ENCODE measurements at regions not wholly inside any gene's neighbourhood (a gene's known extent, or its start where the extent isn't known, plus 50 kb on each side); places are given as distances from the start of the nearest gene placed in this dataset.

- DNase-seq, result no peak
- Histone ChIP-seq H3K36me3 (ENCODE audit: control insufficient read depth in 2 of 3, insufficient read depth in 3 of 3, low read length in 3 of 3) (no peaks in the 10 kb centered on the region), H3K4me1 (ENCODE audit: control insufficient read depth in 2 of 2, insufficient read depth in 2 of 2, low read length in 2 of 2) (no peaks in the 10 kb centered on the region), H3K27ac (ENCODE audit: low read depth, low read length) (no peak overlapping the region), H3K27me3 (ENCODE audit: control insufficient read depth in 2 of 2, insufficient read depth in 2 of 2, low read length in 2 of 2) (no peaks in the 10 kb centered on the region), H3K4me3 (ENCODE audit: low read length) (no peak overlapping the region), H3K9me3 (ENCODE audit: control insufficient read depth in 2 of 3, low read length in 3 of 3) (no peaks in the 10 kb centered on the region)
- POLR2A ChIA-PET, result no interaction called here
- H3K9me3 Mint-ChIP-seq, result peaks cover 0 to 3% (median 0%) of the 10 kb centered on the region in 11 donors
- no peak overlapping the region for H3K27ac Mint-ChIP-seq
- H3K27me3 Mint-ChIP-seq, result no peaks in the 10 kb centered on the region
- H3K36me3 Mint-ChIP-seq, result no peaks in the 10 kb centered on the region
- H3K4me3 Mint-ChIP-seq, result no peak overlapping the region
- CTCF ChIA-PET, result no interaction called here
- intact Hi-C loops (cut with micrococcal nuclease), result no loop called here
- no peak for ATAC-seq
- no peaks in the 10 kb centered on the region for H3K4me1 Mint-ChIP-seq
Observed at GRCh38 chr13:104408733-104409132, 1342.5 kb upstream of the SLC10A2 start.

- Mint-ChIP-seq H3K9me3 (peaks cover 0 to 7% (median 2%) of the 10 kb centered on the region in 11 donors), H3K27ac (no peak overlapping the region), H3K27me3 (no peaks in the 10 kb centered on the region), H3K4me1 (no peaks in the 10 kb centered on the region), H3K36me3 (no peaks in the 10 kb centered on the region), H3K4me3 (no peak overlapping the region)
- Histone ChIP-seq H3K4me3 (ENCODE audit: low read length) (no peak overlapping the region), H3K36me3 (ENCODE audit: control insufficient read depth in 2 of 3, insufficient read depth in 3 of 3, low read length in 3 of 3) (no peaks in the 10 kb centered on the region), H3K27me3 (ENCODE audit: control insufficient read depth in 2 of 2, insufficient read depth in 2 of 2, low read length in 2 of 2) (no peaks in the 10 kb centered on the region), H3K27ac (ENCODE audit: low read depth, low read length) (no peak overlapping the region), H3K9me3 (ENCODE audit: control insufficient read depth in 2 of 3, low read length in 3 of 3) (no peaks in the 10 kb centered on the region), H3K4me1 (ENCODE audit: control insufficient read depth in 2 of 2, insufficient read depth in 2 of 2, low read length in 2 of 2) (no peaks in the 10 kb centered on the region)
- ChIA-PET CTCF (no interaction called here), POLR2A (no interaction called here)
- DNase-seq, result no peak
- intact Hi-C loops (cut with micrococcal nuclease), result no loop called here
- no peak for ATAC-seq
Observed at GRCh38 chr13:104404325-104404724, 1338.1 kb upstream of the SLC10A2 start.

GRCh38 chr13:104389691-104390090 lies 1323.5 kb upstream of the SLC10A2 start:
- intact Hi-C loops (cut with micrococcal nuclease), result no loop called here
- CTCF ChIA-PET, result no interaction called here
- no peaks in the 10 kb centered on the region for H3K36me3 ChIP-seq (ENCODE audit: control insufficient read depth in 2 of 3, insufficient read depth in 3 of 3, low read length in 3 of 3)
- POLR2A ChIA-PET, result no interaction called here
- no peak for DNase-seq
- H3K4me1 ChIP-seq (ENCODE audit: control insufficient read depth in 2 of 2, insufficient read depth in 2 of 2, low read length in 2 of 2), result no peaks in the 10 kb centered on the region
- H3K9me3 ChIP-seq (ENCODE audit: control insufficient read depth in 2 of 3, low read length in 3 of 3), result no peaks in the 10 kb centered on the region
- ATAC-seq, result no peak
- peaks cover 0 to 22% (median 7%) of the 10 kb centered on the region in 11 donors for H3K9me3 Mint-ChIP-seq
- H3K27me3 Mint-ChIP-seq, result no peaks in the 10 kb centered on the region
- no peaks in the 10 kb centered on the region for H3K4me1 Mint-ChIP-seq
- no peak overlapping the region for H3K4me3 Mint-ChIP-seq
- H3K27me3 ChIP-seq (ENCODE audit: control insufficient read depth in 2 of 2, insufficient read depth in 2 of 2, low read length in 2 of 2), result no peaks in the 10 kb centered on the region
- H3K4me3 ChIP-seq (ENCODE audit: low read length), result no peak overlapping the region
- no peak overlapping the region for H3K27ac Mint-ChIP-seq
- no peaks in the 10 kb centered on the region for H3K36me3 Mint-ChIP-seq
- no peak overlapping the region for H3K27ac ChIP-seq (ENCODE audit: low read depth, low read length)

- no peaks in the 10 kb centered on the region for H3K27me3 ChIP-seq (ENCODE audit: control insufficient read depth in 2 of 2, insufficient read depth in 2 of 2, low read length in 2 of 2)
- no peak overlapping the region for H3K27ac ChIP-seq (ENCODE audit: low read depth, low read length)
- Mint-ChIP-seq H3K27me3 (no peaks in the 10 kb centered on the region), H3K4me1 (no peaks in the 10 kb centered on the region), H3K4me3 (no peak overlapping the region), H3K36me3 (no peaks in the 10 kb centered on the region), H3K9me3 (peaks cover 0 to 19% (median 5%) of the 10 kb centered on the region in 11 donors), H3K27ac (no peak overlapping the region)
- no peaks in the 10 kb centered on the region for H3K4me1 ChIP-seq (ENCODE audit: control insufficient read depth in 2 of 2, insufficient read depth in 2 of 2, low read length in 2 of 2)
- DNase-seq (no peak), ATAC-seq (no peak)
- no peaks in the 10 kb centered on the region for H3K36me3 ChIP-seq (ENCODE audit: control insufficient read depth in 2 of 3, insufficient read depth in 3 of 3, low read length in 3 of 3)
- H3K9me3 ChIP-seq (ENCODE audit: control insufficient read depth in 2 of 3, low read length in 3 of 3), result no peaks in the 10 kb centered on the region
- POLR2A ChIA-PET, result no interaction called here
- CTCF ChIA-PET, result no interaction called here
- no peak overlapping the region for H3K4me3 ChIP-seq (ENCODE audit: low read length)
- intact Hi-C loops (cut with micrococcal nuclease), result no loop called here
Observed at GRCh38 chr13:104387510-104387909, 1321.3 kb upstream of the SLC10A2 start.

- intact Hi-C loops (cut with micrococcal nuclease), result no loop called here
- no peaks in the 10 kb centered on the region for H3K27me3 Mint-ChIP-seq
- H3K4me1 Mint-ChIP-seq, result no peaks in the 10 kb centered on the region
- Histone ChIP-seq H3K27ac (ENCODE audit: low read depth, low read length) (no peak overlapping the region), H3K9me3 (ENCODE audit: control insufficient read depth in 2 of 3, low read length in 3 of 3) (no peaks in the 10 kb centered on the region), H3K27me3 (ENCODE audit: control insufficient read depth in 2 of 2, insufficient read depth in 2 of 2, low read length in 2 of 2) (no peaks in the 10 kb centered on the region), H3K4me3 (ENCODE audit: low read length) (no peak overlapping the region), H3K4me1 (ENCODE audit: control insufficient read depth in 2 of 2, insufficient read depth in 2 of 2, low read length in 2 of 2) (no peaks in the 10 kb centered on the region), H3K36me3 (ENCODE audit: control insufficient read depth in 2 of 3, insufficient read depth in 3 of 3, low read length in 3 of 3) (no peaks in the 10 kb centered on the region)
- no peak for ATAC-seq
- H3K36me3 Mint-ChIP-seq, result no peaks in the 10 kb centered on the region
- CTCF ChIA-PET, result no interaction called here
- no peak overlapping the region for H3K4me3 Mint-ChIP-seq
- H3K27ac Mint-ChIP-seq, result no peak overlapping the region
- peaks cover 0 to 11% (median 3%) of the 10 kb centered on the region in 11 donors for H3K9me3 Mint-ChIP-seq
- DNase-seq, result no peak
- POLR2A ChIA-PET, result no interaction called here
Observed at GRCh38 chr13:104385404-104385803, 1319.2 kb upstream of the SLC10A2 start.

GRCh38 chr13:104382951-104383350 lies 1316.7 kb upstream of the SLC10A2 start:
- ATAC-seq (no peak), DNase-seq (no peak)
- no peaks in the 10 kb centered on the region for H3K36me3 ChIP-seq (ENCODE audit: control insufficient read depth in 2 of 3, insufficient read depth in 3 of 3, low read length in 3 of 3)
- no peaks in the 10 kb centered on the region for H3K4me1 ChIP-seq (ENCODE audit: control insufficient read depth in 2 of 2, insufficient read depth in 2 of 2, low read length in 2 of 2)
- H3K9me3 ChIP-seq (ENCODE audit: control insufficient read depth in 2 of 3, low read length in 3 of 3), result no peaks in the 10 kb centered on the region
- H3K27ac ChIP-seq (ENCODE audit: low read depth, low read length), result no peak overlapping the region
- ChIA-PET CTCF (no interaction called here), POLR2A (no interaction called here)
- H3K4me3 ChIP-seq (ENCODE audit: low read length), result no peak overlapping the region
- H3K36me3 Mint-ChIP-seq, result no peaks in the 10 kb centered on the region
- H3K9me3 Mint-ChIP-seq, result peaks cover 0 to 18% (median 4%) of the 10 kb centered on the region in 11 donors
- H3K27me3 Mint-ChIP-seq, result no peaks in the 10 kb centered on the region
- no peaks in the 10 kb centered on the region for H3K27me3 ChIP-seq (ENCODE audit: control insufficient read depth in 2 of 2, insufficient read depth in 2 of 2, low read length in 2 of 2)
- intact Hi-C loops (cut with micrococcal nuclease), result no loop called here
- H3K27ac Mint-ChIP-seq, result no peak overlapping the region
- H3K4me1 Mint-ChIP-seq, result no peaks in the 10 kb centered on the region
- H3K4me3 Mint-ChIP-seq, result no peak overlapping the region

GRCh38 chr13:104376588-104376987 lies 1310.4 kb upstream of the SLC10A2 start:
- Histone ChIP-seq H3K27ac (ENCODE audit: low read depth, low read length) (no peak overlapping the region), H3K27me3 (ENCODE audit: control insufficient read depth in 2 of 2, insufficient read depth in 2 of 2, low read length in 2 of 2) (no peaks in the 10 kb centered on the region), H3K9me3 (ENCODE audit: control insufficient read depth in 2 of 3, low read length in 3 of 3) (no peaks in the 10 kb centered on the region), H3K4me1 (ENCODE audit: control insufficient read depth in 2 of 2, insufficient read depth in 2 of 2, low read length in 2 of 2) (no peaks in the 10 kb centered on the region), H3K36me3 (ENCODE audit: control insufficient read depth in 2 of 3, insufficient read depth in 3 of 3, low read length in 3 of 3) (no peaks in the 10 kb centered on the region), H3K4me3 (ENCODE audit: low read length) (no peak overlapping the region)
- ChIA-PET CTCF (no interaction called here), POLR2A (no interaction called here)
- Mint-ChIP-seq H3K36me3 (no peaks in the 10 kb centered on the region), H3K27ac (no peak overlapping the region), H3K27me3 (no peaks in the 10 kb centered on the region), H3K4me1 (no peaks in the 10 kb centered on the region), H3K9me3 (peaks cover 0 to 14% (median 3%) of the 10 kb centered on the region in 11 donors), H3K4me3 (no peak overlapping the region)
- intact Hi-C loops (cut with micrococcal nuclease), result no loop called here
- no peak for ATAC-seq
- no peak for DNase-seq
